GM10266 (cell line): ENCODE measurements at regions not wholly inside any gene's neighbourhood (a gene's known extent, or its start where the extent isn't known, plus 50 kb on each side); places are given as distances from the start of the nearest gene placed in this dataset.
"Not testable (repeated sequence)": the region's sequence is repeated elsewhere in the genome, so short reads cannot be mapped to it uniquely, and the experiment has no call there.

ENCODE experiments used
- DNase-seq: peaks from one replicate; pipeline ENCODE4 v3.0.0; 2012; ENCODE audit errors: extremely low spot score
- TF ChIP-seq, protein P1 (sequence below): IDR thresholded peaks from 2 replicates; pipeline ENCODE4 v1.5.1; 2012; ENCODE audit warnings: mild to moderate bottlenecking, low read depth; ENCODE audit not compliant: control insufficient read depth, insufficient read depth; ENCODE audit errors: missing control alignments

DNA sequence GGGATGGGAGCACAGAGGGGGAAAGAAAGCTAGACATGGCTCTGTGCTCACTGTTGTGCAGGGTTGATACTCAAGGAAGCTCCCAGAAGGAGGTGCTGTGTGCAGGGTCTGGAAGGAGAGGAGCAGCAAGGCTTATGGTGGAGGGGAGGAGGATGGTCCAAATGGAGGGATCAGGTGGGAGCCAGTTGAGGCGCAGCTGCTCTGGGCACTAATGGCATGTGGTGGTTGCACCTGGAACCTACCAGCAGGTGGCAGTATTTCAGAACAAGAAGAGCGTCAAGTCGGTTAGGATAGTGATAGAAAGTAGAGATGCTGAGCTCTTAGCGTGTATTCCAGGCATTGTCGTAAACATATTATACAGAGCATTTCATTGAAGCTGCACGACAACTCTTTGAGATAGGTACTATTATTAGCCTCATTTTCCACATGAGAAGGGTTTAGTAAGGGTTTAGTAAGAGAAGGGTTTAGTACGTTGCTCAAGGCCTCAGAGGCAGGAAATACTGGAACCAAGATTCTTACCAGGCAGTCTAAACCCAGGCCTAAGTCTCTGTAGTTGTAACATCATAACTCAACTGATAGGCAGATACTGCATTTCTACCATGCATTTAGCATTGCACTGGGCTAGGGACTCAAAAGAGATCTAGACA, 223.7 kb downstream of the CYP26B1 start:
- TF ChIP-seq, protein P1, sequence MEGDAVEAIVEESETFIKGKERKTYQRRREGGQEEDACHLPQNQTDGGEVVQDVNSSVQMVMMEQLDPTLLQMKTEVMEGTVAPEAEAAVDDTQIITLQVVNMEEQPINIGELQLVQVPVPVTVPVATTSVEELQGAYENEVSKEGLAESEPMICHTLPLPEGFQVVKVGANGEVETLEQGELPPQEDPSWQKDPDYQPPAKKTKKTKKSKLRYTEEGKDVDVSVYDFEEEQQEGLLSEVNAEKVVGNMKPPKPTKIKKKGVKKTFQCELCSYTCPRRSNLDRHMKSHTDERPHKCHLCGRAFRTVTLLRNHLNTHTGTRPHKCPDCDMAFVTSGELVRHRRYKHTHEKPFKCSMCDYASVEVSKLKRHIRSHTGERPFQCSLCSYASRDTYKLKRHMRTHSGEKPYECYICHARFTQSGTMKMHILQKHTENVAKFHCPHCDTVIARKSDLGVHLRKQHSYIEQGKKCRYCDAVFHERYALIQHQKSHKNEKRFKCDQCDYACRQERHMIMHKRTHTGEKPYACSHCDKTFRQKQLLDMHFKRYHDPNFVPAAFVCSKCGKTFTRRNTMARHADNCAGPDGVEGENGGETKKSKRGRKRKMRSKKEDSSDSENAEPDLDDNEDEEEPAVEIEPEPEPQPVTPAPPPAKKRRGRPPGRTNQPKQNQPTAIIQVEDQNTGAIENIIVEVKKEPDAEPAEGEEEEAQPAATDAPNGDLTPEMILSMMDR, result peak; percentile 80
- peak; percentile 61 for DNase-seq

DNA sequence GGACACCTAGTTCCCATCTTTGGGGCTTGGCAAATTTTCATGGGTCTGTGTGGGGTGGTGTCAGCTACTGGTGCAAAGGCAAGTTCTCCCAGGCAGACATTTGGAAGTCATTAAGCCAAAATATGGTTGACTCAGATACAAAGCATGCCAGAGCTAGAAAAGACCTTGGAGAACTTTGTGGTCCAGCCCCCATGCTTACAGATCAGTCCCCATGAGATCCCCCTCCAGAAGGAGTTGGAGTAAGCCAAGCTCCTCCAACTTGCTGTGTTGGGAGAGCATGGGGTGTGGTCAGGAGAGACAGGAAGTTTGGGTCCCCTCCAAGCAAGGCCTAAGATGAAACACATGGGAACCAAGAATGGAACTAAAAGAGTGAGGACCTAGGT, 224.5 kb downstream of the CYP26B1 start:
- TF ChIP-seq, protein P1, result no peak
- no peak for DNase-seq

DNA sequence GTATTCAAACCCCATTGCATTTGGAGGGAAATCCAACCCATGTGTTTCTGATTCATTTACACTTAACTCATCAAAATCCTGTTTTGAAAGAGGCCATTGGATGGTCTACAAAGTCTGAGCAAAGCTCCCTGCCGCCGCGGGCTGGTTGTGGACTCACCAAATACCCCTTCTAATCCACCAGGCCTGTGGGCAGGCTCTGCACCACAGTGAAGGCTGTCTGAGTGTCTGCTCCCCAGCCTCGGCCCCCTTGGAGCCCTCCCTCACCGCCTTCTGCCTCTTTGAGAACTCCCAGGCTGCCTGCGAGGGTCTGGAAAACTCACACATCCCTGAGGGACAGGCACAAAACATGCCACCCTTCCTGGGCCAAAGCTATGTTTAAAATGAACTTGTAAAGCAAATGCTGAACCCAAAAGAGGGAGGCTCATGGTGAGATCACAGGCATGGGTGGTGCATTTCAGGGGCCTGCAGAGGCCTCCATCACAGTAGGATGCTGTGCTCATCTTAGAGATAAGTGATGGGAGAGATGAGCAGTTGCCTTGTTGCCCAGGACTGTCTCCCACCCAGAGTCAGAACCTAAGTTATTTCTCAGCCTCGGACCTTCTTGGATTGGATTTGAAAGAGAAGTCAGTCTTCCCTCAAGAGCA, 225.0 kb downstream of the CYP26B1 start:
- TF ChIP-seq, protein P1, result no peak
- DNase-seq, result no peak

DNA sequence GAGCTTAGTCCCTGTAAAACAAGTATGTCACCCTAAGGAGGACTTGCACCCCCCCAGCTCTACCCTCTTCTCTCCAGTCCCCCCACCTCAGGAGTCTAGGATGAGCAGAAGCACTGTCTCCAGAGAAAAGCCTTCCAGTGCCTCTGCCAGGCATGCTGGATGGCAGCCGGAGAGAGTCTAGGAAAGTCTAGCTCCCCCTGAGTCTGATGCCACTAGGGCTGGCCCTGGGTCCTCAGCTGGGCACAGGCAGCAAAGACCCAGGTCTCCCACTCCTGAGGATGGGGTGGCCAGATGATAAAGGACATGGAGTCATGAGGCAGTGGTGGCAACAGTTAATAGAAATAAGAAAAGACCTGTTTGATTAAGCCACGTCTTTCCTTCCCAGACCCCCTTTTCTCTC, 225.6 kb downstream of the CYP26B1 start:
- DNase-seq, result no peak
- TF ChIP-seq, protein P1, result no peak

DNA sequence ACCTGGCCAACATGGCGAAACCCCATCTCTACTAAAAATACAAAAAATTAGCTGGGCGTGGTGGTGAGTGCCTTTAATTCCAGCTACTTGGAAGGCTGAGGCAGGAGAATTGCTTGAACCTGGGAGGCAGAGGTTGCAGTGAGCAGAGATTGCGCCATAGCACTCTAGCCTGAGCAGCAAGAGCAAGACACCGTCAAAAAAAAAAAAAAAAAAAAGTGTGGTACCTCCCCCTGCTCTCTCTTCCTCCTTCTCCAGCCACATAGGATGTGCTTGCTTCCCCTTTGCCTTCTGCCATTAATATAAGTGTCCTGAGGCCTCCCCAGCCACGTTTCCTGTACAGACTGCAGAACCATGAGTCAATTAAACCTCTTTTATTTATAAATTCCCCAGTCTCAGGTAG, 226.8 kb downstream of the CYP26B1 start:
- DNase-seq, result not testable (repeated sequence)

DNA sequence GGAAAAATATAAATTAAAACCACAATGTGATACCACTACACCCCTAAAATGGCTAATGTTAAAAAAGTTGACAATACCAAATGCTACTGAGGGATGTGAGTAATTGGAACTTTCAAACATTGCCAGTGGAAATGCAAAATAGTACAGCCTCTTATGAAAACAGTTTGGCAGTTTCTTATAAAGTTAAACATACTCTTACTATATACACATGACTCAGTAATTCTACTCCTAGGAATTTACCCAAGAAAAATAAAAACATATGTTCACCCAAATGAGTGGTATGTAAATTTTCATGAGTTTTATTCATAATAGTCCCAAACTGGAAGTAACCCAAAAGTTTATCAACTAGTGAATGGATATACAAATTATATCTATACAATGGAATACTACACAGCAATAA, 228.0 kb downstream of the CYP26B1 start:
- TF ChIP-seq, protein P1, result no peak
- no peak for DNase-seq

DNA sequence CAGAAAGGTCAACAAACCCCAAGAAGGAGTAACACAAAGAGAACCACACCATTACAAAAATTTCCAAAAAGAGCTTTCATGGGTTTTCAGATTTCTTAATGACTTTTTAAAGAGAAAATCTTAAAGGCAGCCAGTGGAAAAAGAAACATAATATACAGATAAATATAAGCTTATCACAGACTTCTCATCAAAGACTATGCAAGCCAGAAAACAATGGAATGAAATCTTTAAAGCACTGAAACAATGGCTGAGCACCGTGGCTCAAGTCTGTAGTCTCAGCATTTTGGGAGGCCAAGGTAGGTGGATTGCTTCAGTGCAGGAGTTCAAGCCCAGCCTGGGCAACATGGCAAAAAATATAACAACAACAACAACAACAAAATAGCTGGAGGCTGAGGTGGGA, 237.4 kb downstream of the CYP26B1 start:
- TF ChIP-seq, protein P1, result no peak
- DNase-seq, result no peak
